HepG2 (cell line): ENCODE measurements at regions not wholly inside any gene's neighbourhood (a gene's known extent, or its start where the extent isn't known, plus 50 kb on each side); places are given as distances from the start of the nearest gene placed in this dataset.
A peak's percentile ranks its signal among the peaks of the same experiment; 100 is the strongest.

Source experiments
- AKNA ChIP-seq: sonication (generic); formaldehyde crosslinking; IDR thresholded peaks from 2 replicates; pipeline ENCODE4 v1.4.0; 2020; ENCODE audit warnings: missing genetic modification reagents, borderline replicate concordance
- ARID5B ChIP-seq: IDR thresholded peaks from 2 replicates; pipeline ENCODE4 v1.4.0; 2020; ENCODE audit warnings: mild to moderate bottlenecking, missing genetic modification reagents
- ATF2 ChIP-seq: sonication (generic); formaldehyde crosslinking; IDR thresholded peaks from 2 replicates; pipeline ENCODE4 v1.4.0; 2020; ENCODE audit warnings: missing genetic modification reagents
- DDIT3 ChIP-seq: sonication (generic); formaldehyde crosslinking; IDR thresholded peaks from 2 replicates; pipeline ENCODE4 v1.4.0; 2020; ENCODE audit warnings: mild to moderate bottlenecking, missing genetic modification reagents
- ELF1 ChIP-seq: sonication (generic); formaldehyde crosslinking; IDR thresholded peaks from 2 replicates; pipeline ENCODE4 v1.4.0; 2020; ENCODE audit warnings: missing genetic modification reagents
- HMGXB4 ChIP-seq, 2 experiments: sonication (generic) in 1 of 2; formaldehyde crosslinking in 1 of 2; IDR thresholded peaks; 2 replicates each; pipeline versions ENCODE4 v1.4.0 to v1.6.1; 2018 to 2020; ENCODE audit warnings: missing genetic modification reagents in 2 of 2, borderline replicate concordance in 1 of 2, low read depth in 1 of 2, mild to moderate bottlenecking in 1 of 2, missing biosample characterization in 1 of 2
- NR2F6 ChIP-seq, 2 experiments: IDR thresholded peaks; 2 replicates each; pipeline ENCODE4 v1.6.1; 2016; ENCODE audit warnings: antibody characterized with exemption in 1 of 2, mild to moderate bottlenecking in 1 of 2
- RCOR2 ChIP-seq: IDR thresholded peaks from 2 replicates; pipeline ENCODE4 v1.6.1; 2016; ENCODE audit warnings: missing biosample characterization, missing genetic modification reagents
- ZBTB38 ChIP-seq: sonication (generic); formaldehyde crosslinking; IDR thresholded peaks from 2 replicates; pipeline ENCODE4 v1.5.1; 2020; ENCODE audit warnings: mild to moderate bottlenecking, missing genetic modification reagents
- ZKSCAN5 ChIP-seq: sonication (generic); formaldehyde crosslinking; IDR thresholded peaks from 2 replicates; pipeline ENCODE4 v1.5.1; 2020; ENCODE audit warnings: mild to moderate bottlenecking, missing genetic modification reagents
- ZXDC ChIP-seq: sonication (generic); formaldehyde crosslinking; IDR thresholded peaks from 2 replicates; pipeline ENCODE4 v1.5.0; 2020; ENCODE audit warnings: mild to moderate bottlenecking, missing genetic modification reagents

GRCh38 chr14:100662879-100663760 is 63.6 kb upstream of the DLK1 start (continued):
- TF ChIP-seq AKNA (CRISPR knock-in tag) (no peak), ZXDC (no peak), ELF1 (CRISPR knock-in tag) (peak; percentile 58), HMGXB4 (CRISPR knock-in tag; IDR thresholded peaks at IDR 0.05; ENCODE audit: borderline replicate concordance in 1 of 2, low read depth in 1 of 2) (peak; percentile 47 to 66; a peak in 2 of 4 replicates), NR2F6 (IDR thresholded peaks at IDR 0.05) (peak; percentile 11; the same call in 1 of the 2 replicates), NR2F6 (CRISPR knock-in tag; IDR thresholded peaks at IDR 0.05) (no peak), ZBTB38 (CRISPR knock-in tag) (0 out of 2 replicates have a peak, but pooled peaks have one; percentile 43), DDIT3 (CRISPR knock-in tag) (no peak), ARID5B (0 out of 2 replicates have a peak, but pooled peaks have one; percentile 3), RCOR2 (peak; percentile 64), ZKSCAN5 (CRISPR knock-in tag) (no peak), ATF2 (0 out of 2 replicates have a peak, but pooled peaks have one; percentile 22)
